NCI-H345 (cell line): ENCODE measurements at regions not wholly inside any gene's neighbourhood (a gene's known extent, or its start where the extent isn't known, plus 50 kb on each side); places are given as distances from the start of the nearest gene placed in this dataset.

ENCODE experiments used
- DNase-seq: peaks from one replicate; lab custom pipeline; 2025; lab: John Stamatoyannopoulos, UW

DNA sequence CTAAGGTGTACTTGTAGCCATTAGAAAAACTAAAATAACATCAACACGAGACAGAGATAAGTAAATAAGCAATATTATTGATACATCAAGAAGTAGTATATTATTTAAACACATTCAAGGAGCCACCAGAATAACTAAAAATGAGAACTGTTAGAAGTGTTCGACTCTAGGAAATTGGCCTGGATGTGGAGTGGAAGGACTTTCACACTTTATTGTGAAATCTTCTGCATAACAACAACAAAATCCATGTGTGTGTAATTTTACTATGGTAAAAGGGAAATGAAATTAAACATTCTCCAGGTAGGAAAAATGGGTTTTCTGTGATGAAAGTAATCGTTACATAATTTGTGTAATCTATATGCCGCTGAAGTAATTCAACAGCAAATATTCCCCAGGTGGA is 96.3 kb upstream of the RNF152 start:
- DNase-seq: no peak

GRCh38 chr18:61988100-61988499 is 95.3 kb upstream of the RNF152 start:
- DNase-seq: no peak

DNA sequence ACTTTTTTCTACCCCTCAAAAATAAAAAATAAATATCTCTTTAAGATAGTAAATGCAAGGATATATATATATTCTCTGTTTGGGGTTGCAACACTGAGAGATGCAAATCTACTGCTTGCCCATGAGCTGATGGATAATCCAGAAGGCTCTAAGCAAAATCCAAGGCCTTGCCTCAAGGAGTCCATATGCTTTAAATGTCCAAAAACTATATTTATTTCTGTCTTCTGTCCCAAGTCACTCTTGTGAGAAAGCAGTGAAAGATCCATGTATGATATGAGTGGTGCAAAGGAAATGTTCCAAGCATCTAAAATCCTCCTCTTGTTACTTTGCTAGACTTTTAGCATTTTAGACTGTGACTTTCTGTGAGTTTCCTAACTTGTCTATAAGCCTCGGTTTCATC is 92.9 kb upstream of the RNF152 start:
- DNase-seq: no peak

DNA sequence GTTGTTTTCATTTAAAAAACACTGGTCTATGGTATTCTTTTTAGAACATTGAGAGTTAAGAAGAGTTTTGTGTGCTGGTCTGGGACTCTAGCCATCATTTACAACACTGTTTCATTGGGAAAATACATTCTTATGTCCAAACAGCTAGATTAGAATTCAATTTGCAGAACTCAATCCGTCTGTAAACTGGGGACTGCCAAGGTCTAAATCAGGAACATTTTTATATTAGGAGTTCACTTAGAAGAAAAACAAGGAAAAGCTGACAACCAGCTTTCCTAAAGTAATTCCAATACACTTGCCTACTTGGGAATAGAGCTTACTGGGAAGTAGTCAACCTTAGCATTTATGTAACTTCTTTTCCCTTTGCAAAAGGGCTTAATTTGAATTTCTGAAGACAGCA is 91.5 kb upstream of the RNF152 start:
- DNase-seq: no peak

DNA sequence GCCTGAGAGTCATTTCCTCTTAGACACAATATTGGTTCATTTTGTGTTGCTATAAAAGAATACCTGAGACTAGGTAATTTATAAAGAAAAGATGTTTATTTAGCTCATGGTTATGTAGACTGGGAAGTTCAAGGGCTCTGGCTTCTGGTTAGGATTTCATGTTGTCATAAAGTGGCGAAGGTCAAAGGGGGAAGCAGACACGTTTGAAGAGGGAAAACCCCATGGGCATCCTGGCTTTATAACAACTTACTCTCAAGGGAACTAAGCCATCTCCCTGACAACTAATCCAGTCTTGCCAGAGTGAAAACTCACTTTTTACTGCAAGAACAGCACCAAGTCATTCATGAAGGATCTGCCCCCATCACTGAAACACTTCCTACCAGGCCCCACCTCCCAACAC is 89.7 kb upstream of the RNF152 start:
- no peak for DNase-seq

GRCh38 chr18:61980355-61980754 is 87.5 kb upstream of the RNF152 start:
- no peak for DNase-seq

GRCh38 chr18:61975526-61976326 is 82.9 kb upstream of the RNF152 start:
- no peak for DNase-seq

- peak; percentile 25 for DNase-seq
These were observed 80.7 kb upstream of the RNF152 start for GRCh38 chr18:61973273-61974115.

GRCh38 chr18:61972389-61973264 is 79.8 kb upstream of the RNF152 start:
- peak; percentile 56 for DNase-seq

DNA sequence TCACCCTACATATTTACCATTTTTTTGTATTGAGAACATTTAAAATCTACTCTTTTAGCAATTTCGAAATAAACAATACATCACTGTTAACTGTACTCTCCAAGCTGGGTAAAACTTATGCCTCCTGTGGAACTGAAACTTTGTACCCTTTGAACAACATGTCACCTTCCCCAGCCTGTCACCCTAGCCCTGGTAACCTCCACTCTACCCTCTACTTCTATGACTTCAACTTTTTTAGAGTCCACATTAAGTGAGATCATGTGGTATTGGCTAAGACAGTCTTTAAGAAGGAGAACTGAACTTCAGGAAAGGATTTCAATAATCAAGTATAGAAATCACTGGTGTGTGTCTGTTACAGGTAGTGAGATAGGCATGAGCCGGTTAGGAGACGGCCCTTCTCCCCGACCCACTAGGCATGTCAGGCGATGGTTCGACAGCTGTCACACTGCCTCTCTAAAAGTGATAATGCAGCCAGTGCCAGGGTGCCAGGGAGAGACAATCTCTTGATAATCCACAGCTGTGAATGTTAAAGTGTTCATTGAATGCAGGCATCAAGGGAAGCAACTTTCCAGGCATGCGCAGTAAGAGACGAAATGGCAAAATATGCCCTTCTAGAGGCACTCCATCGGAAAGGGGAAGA is 74.6 kb upstream of the RNF152 start:
- no peak for DNase-seq

- no peak for DNase-seq
These were observed 72.5 kb upstream of the RNF152 start for GRCh38 chr18:61965311-61965710.

DNA sequence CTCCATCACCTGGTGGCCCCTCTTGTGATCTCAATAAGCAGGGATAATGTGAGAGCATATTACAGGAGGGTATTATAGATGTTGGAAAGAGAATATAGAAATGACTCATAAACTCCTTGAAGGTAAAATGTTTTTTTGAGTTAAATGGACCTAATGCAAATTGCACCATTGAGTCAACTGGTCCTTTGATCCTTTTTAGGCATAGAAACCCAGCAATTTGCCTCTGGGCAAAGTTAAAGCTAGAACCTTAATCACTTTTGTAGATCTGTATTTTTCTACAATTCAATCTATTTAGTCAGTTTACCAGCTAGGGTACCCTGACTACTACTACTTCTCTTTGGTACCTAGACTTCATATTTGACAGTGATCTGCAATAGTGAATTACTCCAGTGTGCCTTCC is 71.8 kb upstream of the RNF152 start:
- DNase-seq: no peak

- no peak for DNase-seq
These were observed 70.9 kb upstream of the RNF152 start for GRCh38 chr18:61963705-61964104.

GRCh38 chr18:61957801-61958516 is 65.2 kb upstream of the RNF152 start:
- DNase-seq: no peak

GRCh38 chr18:61955644-61956043 is 62.8 kb upstream of the RNF152 start:
- no peak for DNase-seq

DNA sequence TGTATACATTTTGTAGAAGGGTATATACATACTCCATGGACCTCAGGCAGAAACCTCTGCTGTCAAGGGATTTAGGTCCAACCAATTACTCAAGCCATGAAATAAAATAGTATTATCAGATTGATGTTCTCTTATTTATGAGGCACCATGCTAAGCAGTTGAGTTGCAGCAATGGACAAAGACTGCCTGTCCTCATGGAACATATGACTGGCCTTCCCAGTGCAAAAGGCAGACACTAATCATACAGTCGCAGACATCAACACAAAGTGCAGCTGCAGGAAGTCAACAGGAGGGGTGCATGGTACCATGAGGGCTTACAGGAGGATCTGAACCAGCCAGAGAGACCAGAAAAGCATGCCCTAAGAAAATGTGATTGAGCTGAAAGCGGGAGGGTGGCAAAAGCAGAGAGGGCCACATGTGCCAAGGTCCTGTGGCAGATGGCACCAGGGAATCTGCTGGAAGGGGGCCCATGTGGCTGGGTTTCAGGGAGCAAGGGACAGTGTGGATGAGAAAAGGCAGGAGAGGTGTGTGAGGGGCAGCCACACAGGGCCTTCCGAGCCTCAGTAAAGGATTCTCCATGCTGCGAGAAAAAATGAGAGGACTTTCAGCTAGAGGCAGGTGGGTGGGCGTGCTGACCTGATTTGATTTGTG is 61.4 kb upstream of the RNF152 start:
- no peak for DNase-seq

GRCh38 chr18:61953641-61954040 is 60.8 kb upstream of the RNF152 start:
- DNase-seq: no peak

- DNase-seq: no peak
These were observed 60.4 kb upstream of the RNF152 start for GRCh38 chr18:61953161-61953560.

- no peak for DNase-seq
These were observed 58.6 kb upstream of the RNF152 start for GRCh38 chr18:61951396-61951795.

DNA sequence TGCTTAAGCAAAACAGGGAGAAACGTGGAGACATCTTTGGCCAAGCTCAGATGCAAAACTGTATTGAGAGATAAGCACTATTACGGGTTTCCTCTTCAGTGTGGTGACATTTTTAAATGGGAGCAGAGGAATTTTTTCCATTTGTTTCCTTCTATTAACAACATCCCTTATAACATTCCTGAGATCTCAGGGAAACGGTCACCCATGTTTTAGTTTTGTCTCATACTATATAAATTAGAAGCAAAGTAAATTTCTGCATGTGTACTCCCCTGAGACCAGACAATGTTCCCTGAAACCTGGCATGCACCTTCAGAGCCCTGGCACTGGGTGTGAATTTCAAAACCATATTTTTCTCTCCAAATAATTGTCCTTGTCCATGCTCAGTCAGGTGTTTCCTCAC is 57.6 kb upstream of the RNF152 start:
- DNase-seq: no peak

DNA sequence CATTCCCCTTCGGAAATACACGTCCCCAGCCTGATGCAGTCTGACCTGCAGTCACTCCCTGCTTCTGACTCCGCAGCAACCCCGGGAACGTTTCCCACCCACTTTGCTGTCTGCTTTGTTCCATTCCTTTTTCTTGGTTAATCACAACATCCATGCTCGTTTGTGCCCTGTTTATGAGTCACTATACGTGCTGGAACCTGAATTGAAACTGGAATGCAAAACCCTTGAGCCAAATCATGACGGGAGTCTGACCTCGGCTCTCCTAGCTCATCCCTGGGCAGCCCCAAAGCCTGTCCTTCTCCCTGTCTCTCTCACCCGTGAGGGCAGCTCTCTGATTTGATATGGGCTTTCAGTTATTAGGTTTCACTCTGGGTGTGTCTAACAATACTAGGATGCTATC is 57.1 kb upstream of the RNF152 start:
- DNase-seq: no peak
